Epithelial cell of esophagus (primary cell): ENCODE measurements at regions not wholly inside any gene's neighbourhood (a gene's known extent, or its start where the extent isn't known, plus 50 kb on each side); places are given as distances from the start of the nearest gene placed in this dataset.

Experiments used
- DNase-seq: peaks from one replicate; pipeline ENCODE4 v3.0.0; 2010; ENCODE audit warnings: low read depth
- H3K4me3 ChIP-seq: 2 replicates; pipeline ENCODE4 v1.5.1; 2011; ENCODE audit warnings: mild to moderate bottlenecking, low read length, control low read depth
- CTCF ChIP-seq: IDR thresholded peaks from 2 replicates; pipeline ENCODE4 v1.5.1; 2011; ENCODE audit warnings: low read depth, mild to moderate bottlenecking, low read length, control low read depth, inconsistent platforms; ENCODE audit not compliant: insufficient read depth; ENCODE audit errors: missing control alignments

GRCh38 chr20:61117725-61118124, 134.3 kb upstream of the CDH4 start:
- TF ChIP-seq CTCF = no peak
- H3K4me3 ChIP-seq = no peak overlapping the region
- peak; percentile 13 for DNase-seq

- no peak overlapping the region for H3K4me3 ChIP-seq
- no peak for DNase-seq
- no peak for TF ChIP-seq CTCF
These were observed 133.4 kb upstream of the CDH4 start for GRCh38 chr20:61118429-61119224.

- no peak for DNase-seq
- no peak for TF ChIP-seq CTCF
- H3K4me3 ChIP-seq = no peak overlapping the region
These were observed 132.8 kb upstream of the CDH4 start for GRCh38 chr20:61119273-61119672.

- no peak overlapping the region for H3K4me3 ChIP-seq
- TF ChIP-seq CTCF = no peak
- no peak for DNase-seq
These were observed 132.2 kb upstream of the CDH4 start for GRCh38 chr20:61119794-61120410.

GRCh38 chr20:61120595-61121515, 131.2 kb upstream of the CDH4 start:
- DNase-seq = peak; percentile 62
- peak; percentile 57 for TF ChIP-seq CTCF
- no peak overlapping the region for H3K4me3 ChIP-seq

- no peak for TF ChIP-seq CTCF
These were observed 130.4 kb upstream of the CDH4 start for GRCh38 chr20:61121661-61122060.

More at GRCh38 chr20:61121661-61122060, 130.4 kb upstream of the CDH4 start:
- H3K4me3 ChIP-seq = no peak overlapping the region
- DNase-seq = no peak
